ENCODE measurements at regions not wholly inside any gene's neighbourhood (a gene's known extent, or its start where the extent isn't known, plus 50 kb on each side); places are given as distances from the start of the nearest gene placed in this dataset.
"Not testable (repeated sequence)": the region's sequence is repeated elsewhere in the genome, so short reads cannot be mapped to it uniquely, and the experiment has no call there.

DNA sequence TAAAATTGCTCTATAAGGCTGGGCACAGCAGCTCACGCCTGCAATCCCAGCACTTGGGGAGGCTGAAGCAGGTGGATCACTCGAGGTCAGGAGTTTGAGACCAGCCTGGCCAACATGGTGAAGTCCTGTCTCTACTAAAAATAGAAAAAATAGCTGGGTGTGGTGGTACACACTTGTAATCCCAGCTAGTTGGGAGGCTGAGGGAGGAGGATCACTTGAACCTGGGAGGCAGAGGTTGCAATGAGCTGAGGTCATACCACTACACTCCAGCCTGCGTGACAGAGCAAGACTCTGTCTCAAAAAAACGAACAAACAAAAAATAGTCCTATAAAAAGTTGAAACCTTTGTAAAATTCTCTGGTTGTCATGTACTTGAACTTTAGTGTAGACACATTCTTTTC, 93.0 kb upstream of the KIF26B start:
- DNase-seq, result not testable (repeated sequence)

DNA sequence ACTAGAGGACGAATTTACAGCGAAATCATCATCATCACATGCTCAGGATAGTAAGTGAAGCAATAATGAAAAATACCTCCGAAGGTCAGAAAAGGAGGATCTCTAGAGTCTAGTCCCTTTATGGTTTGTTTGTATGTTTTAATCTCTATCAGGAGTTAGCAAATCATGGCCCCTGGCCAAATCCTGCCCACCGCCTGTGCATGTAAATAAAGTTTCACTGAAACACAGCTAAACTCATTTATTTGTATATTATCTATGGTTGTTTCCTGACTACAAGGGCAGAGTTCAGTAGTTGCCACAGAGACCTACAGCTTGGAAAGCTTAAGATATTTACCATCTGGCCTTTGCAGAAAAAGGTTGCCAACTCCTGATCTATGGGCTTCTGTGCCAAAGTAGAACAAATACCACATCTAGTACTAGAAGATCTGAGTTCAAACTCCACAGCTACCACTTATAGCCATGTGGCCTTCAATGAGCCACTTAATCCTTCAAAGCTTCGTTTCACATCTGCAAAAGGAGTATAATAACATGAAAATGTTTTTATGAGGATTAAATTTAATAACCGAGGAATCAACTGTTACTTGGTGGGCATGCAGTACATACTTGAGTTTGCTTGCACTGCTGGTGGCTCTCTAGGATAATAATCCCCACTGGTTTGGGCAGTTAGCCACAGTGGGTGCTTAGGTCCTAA, 94.0 kb upstream of the KIF26B start:
- no peak for DNase-seq

DNA sequence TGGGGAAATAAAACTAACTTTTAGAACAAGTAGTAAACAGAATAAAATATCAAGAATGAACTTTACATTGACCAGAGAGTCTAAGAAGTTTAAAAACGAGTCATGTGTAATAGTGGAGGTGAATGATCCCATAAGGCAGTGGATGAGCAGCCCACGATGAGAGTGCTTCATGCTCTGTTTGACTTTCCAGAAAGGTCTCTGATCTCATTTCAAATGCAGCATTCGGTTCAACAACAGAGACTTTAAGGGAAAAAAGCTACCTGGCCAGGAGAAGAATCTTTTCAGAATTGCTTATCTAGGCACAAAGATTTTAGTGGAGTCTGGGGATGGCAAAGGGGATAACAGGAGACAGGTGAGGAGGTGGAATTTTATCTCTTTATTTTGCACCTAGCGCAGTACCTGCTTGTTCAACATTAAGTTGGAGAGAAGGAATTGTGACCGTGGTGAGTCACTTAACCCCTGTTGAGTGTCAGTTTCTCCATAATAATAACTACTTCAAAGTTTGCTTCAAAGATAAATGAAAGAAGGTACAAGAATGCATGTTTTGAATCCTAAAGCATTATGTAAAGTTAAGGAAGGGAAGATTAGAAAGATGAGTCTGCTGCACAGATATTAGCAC, 94.9 kb upstream of the KIF26B start:
- no peak for DNase-seq

DNA sequence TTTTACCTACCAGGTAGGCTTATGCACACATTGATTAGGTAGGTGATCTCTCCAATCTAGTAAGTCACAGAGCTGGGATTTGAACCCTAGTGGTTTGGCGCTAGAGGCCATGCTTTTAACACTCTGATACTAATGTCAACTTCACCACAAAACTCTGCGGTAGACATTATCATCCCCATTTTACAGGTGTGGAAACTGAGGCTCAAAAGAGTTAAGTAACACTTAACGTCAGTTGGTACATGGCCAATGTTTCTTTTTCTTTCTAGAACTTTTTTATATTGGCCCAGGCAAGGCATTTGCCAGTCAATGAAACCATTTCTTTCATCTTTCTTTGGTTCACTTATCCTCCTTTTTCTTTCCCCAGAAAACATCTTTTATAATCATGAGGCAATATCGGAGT, 95.9 kb upstream of the KIF26B start:
- DNase-seq, result no peak

DNA sequence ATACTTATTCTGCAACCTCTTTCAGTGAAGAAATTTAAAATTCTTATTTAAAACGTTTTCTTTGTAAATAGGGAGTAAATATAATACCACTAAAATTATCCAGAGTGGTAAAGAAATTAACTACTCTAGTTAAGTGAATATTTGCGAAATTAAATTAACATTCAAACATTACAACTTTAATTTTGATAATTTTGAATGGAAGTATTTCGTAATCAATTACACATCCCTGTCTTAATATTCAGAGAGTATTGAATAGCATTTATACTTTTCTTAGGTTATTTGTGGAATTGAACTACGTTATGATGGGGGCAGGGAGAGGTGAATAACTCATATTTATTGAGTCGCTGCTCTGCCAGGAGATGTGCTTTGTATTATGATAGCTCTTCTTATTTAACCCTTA, 96.3 kb upstream of the KIF26B start:
- DNase-seq, result no peak

DNA sequence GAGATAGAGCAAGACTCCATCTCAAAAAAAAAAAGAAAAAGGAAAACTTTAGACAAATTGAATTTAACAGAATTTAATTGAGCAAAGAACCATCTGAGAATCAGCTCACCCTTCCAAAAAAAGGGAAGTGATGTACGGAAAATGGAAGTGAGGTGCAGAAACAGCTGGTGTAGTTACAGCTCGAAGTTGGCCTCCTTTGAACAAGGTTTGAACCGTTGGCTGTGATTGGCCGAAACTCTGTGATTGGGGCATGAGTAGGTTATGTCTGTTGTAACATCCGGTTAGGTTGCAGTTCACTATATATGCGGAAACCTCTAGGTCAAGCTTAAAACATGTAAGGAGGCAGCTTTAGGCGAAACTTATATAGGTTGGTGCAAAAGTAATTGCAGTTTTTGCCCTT, 97.9 kb upstream of the KIF26B start:
- no peak for DNase-seq

DNA sequence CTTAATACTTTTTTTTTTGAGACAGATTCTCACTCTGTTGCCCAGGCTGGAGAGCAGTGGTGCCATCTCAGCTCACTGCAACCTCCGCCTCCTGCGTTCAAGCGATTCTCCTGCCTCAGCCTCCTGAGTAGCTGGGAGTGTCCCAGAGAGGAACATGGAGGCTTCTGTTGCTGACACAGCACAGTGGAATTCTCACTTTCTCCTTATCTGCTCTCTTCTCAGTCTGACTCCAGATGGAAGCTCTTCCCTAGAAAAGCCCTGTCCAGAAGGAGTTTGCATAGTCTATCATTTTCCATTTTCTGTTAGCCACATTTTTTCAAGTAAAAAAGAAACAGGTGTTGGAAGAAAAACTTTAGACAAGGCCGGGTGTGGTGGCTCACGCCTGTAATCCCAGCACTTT, 98.5 kb upstream of the KIF26B start:
- not testable (repeated sequence) for DNase-seq

DNA sequence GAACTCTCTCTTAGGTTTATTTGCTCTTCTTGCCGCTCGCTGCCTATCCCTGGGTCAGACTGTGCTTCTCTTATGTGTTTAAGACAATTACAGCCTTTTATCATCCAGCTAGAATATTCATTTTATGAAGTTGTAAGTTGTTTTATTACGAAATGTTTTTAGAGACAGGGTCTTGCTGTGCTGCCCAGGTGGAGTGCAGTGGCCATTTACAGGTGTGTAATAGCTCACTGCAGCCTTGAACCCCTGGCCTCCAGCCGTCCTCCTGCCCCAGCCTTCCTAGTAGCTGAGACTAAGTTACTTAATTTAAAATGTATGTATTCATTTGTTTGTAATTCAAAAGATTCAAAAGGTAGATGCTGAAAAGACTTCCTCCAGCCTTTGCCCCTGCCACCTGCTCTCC, 99.0 kb upstream of the KIF26B start:
- DNase-seq, result no peak

DNA sequence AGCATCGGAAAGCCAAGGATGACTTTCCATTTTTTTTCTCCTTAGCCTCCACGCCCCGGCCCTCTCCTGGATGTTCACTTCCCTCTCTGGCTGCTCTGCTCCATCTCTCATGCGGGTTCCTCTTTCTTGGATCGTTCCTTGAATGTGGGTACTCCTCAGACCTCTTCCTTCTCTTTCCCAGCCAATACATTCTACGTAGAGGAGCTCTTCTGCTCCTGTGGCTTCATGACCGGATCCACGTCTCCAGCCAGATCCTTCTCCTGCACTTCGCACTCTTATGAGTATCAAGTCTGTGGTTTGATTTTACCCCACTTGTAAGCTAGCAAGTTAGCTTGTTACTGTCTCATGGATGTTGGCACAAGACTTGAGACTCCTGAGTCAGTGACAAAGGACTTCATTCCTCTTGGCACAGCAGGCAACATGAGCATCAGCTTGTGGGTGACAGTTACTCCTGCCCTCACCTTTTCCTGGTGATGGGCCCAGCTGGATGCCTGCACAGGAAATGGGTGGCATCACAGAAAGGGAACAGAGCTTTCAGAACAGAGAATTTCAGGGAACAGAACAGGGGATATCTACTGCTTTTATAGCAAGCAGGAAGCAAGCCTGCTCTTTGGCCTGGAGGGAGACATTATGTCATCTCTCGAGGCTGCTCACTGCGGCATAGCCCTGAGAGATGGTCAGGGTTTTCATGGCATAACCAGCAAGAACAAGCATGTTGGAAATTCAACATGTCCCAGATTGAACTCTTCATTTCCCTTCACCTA, 100.1 kb upstream of the KIF26B start:
- no peak for DNase-seq

DNA sequence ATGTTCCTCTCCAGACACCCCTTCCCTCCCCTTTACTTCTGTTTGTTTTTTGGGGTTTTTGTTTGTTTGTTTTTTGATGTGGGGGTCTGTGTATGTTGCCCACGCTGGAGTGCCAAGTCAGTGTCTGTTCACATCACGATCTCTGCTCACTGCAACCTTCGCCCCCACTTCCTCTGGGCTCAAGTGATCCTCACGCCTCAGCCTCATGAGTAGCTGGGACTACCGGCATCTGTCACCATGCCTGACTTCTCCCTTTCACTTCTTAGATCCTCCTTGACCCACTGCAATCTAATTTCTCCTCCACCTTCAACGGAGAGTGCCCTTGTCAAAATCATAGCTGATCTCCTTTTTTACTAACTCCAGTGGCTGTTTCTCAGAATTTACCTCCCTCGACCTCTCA, 100.7 kb upstream of the KIF26B start:
- DNase-seq, result no peak

DNA sequence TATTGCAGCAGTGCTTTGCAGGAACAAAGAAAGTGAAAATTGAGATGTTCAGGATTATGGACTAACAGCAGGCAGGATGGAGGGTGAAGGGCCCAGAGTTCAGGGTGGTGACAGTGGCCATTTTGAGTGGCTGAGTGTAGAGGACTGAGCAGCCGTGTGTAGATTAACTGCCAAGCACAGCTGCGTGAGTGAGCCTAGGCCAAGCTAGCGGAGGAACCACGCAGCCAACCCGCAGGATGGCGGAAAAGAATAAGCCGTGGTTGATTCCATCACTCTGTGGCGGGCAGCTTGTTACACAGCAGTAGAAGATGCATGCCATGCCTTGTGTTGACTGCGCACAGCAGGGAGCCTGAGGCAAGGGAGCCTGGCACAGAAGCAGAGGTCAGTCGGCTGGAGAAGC, 102.5 kb upstream of the KIF26B start:
- DNase-seq, result no peak

DNA sequence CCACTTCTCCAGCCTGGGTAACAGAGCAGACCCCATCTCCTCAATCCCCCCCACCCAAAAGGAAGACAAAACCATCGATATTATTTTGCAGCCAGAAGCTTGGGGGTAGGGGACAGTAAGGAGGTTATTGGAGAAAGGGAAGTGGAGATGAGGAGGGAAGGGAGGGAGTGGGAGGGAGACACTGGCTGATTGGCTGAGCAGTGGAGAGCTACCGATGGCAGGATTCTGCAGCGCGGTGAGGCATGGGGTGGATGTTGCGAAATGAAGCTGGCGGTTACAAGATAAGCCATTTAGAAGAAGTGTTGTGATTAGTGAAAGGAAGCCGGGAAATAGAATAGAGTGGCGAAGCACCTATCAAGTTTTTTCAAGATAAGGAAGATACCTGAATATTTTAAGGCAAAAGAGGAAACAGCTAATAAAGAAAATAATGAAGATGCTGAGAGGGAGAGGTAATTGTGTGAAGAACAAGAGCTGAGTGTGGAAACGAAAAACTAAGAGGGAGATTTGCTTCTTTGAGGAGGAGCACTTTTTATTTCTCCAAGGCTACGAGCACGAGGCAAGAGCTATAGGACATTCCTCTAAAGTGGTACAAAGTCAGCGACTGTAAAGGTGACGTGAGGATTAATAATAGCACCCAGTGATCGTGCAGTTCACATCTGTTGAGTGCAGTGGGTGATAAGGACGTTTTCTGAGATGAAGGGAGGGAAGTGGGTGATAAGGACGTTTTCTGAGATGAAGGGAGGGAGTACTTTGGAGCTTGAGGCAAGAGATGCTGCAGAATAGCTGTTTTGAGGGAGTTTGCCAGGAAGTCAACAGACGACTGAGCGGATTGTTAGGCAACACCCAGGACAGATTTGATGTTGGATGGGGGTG, 103.2 kb upstream of the KIF26B start:
- DNase-seq, result no peak

DNA sequence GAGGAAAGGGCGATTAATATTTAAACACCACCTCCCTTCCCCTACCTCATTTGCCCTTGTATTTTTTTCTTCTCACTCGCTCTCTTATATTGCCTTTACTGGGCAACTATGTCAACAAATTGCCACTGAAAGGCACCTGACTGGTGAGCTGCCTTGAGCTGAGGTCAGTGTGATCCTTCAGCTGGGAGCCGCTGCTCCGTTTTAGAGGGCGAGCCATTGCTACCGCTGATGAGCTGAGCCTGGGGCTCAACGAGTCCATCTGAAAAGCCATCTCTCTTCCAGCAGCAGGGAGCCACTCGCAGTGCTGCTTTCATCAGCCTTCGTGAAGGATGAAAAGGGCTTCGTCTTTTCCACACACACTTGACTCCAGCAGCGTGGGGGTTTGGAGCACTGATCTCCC, 108.0 kb upstream of the KIF26B start:
- no peak for DNase-seq

DNA sequence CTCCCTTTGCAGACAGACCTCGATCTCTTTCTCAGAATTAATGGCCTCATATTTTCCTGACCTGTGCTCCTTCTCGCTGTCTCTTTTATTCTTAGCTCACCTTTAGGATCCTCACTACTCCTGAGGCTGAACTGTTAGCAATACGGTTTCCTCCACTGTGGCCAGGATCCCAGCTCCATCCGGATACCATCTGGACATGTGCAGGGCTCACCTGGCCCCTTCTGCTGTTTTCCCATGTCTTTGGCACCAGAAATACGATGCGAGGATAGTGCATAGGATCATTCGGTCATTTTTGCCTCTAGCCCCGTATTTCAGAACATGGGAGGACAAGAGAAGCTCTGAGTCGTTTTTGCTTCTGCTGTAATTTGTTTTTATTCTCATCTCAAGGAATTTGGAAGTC, 108.5 kb upstream of the KIF26B start:
- no peak for DNase-seq

DNA sequence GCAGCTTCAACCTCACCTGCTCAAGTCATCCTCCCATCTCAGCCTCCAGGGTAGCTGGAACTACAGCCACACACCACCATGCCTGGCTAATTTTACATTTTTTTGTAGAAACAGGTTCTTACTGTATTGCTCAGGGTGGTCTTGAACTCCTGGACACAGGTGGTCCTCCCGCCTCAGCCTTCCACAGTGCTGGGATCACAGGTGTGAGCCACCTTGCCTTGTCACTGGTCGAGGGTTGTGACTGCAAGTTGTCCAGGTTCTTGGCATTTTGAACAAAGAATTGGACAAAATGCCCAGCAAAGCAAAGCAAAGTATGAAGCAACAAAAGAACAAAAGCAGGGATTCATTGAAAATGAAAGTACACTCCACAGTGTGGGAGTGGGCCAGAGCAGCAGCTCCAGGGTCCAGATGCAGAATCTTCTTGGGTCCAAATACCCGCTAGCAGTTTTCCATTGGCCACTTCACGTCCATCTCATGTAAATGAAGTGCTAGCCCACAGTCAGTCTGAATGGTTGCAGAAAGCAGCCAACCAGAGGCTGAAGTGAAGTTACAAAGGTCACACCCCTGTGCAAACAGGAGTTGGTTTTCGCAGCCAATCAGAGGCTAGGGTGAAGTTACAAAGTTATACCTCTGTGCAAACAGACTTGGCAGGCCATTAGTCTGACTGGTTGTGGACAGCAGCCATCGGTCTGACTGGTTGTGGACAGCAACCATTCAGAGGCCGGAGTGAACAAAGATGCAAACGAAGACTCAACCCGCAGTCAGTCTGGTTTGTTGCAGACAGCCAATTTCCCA, 109.5 kb upstream of the KIF26B start:
- DNase-seq, result no peak

DNA sequence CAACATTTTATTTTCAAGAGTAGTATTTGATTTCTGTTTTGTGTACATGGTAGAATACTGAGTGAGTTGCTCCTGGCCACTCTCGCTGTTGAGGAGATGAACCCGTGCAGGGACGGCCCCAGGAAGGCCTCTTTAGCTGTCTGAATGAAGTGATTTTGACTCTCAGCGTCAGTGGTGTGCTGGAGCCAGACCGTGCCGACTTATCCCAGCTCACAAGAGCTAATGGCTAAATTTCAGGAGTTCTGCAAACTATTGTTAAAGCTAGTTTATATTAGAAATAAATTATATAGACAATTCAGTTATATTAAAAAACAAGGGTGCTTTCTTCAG, 111.2 kb upstream of the KIF26B start:
- DNase-seq, result no peak

DNA sequence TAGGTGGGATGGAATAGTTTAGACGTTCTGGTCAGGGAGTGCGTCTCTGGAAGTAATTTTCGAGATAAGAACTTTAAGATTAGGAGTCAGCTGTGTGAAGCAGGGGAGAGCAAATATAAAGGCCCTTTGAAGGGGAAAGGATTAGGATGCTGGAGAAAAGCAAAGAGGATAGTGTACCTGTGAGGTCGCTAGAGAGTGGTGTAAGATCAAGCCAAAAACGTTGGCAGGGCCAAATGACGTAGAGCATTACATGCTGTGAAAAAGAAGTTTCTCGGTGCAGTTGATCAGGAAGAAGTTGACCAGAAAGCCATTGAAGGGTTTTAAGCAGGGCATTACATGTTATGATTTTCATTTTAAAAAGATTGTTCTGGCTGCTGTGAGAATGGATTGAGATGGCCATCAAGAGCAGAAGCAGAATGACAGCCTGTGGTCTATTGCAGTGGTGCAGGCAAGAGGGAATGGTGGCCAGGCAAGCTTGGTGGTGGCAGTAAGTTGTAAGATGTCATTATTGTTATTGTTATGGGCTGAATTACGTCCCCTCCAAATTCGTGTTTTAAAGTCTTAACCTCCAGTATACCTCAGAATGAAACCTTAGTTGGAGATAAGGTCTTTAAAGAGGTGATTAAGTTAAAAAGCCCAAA, 113.6 kb upstream of the KIF26B start:
- no peak for DNase-seq

DNA sequence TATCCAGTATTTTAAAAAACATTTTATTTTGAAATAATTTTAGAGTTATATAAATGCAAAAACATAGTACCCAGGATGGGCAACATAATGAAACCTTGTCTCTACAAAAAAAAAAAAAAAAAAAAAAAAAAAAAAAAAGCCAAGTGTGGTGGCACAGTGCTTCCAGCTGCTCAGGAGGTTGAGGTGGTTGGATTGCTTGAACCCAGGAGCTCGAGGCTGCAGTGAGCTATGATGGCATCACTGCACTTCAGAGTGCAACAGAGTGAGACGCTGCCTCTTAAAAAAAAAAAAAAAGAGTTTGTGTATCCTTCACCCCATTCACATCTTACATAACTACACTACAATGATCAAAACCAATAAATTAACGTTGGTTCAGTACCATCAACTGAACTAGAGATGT, 115.6 kb upstream of the KIF26B start:
- no peak for DNase-seq

DNA sequence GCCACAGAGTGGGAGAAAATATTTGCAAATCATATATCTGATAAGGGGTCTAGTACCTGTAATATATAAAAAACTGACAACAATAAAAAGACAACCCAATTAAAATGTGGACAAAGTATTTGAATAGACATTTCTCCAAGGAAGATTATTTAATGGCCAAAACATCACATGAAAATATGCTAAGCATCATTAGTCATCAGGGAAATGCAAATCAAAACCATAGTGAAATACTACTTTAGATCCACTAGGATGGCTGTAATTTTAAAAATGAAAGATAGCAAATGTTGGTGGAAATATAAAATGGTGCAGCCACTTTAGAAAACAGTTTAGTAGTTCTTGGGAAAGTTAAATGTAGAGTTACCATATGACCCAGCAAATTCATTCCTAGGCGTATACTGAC, 118.7 kb upstream of the KIF26B start:
- no peak for DNase-seq

DNA sequence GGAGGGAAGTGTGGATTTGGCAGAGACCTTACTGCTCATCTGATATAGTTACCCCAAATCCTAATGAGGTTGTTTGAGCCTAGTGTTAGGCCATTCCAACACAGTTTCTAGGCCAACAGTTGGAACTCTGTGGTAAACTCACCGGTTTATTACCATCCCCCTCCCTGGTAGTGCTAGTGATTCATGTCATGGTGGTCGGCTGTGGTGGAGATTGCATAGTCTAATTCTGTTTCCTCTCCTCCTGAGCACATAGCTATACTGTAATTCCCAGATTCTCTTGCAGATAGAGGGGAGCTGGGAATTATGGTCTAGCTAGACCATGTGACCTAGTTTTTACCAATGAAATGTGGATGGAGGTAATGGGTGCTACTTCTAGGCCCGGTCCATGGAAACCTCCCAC, 123.7 kb upstream of the KIF26B start:
- no peak for DNase-seq

DNA sequence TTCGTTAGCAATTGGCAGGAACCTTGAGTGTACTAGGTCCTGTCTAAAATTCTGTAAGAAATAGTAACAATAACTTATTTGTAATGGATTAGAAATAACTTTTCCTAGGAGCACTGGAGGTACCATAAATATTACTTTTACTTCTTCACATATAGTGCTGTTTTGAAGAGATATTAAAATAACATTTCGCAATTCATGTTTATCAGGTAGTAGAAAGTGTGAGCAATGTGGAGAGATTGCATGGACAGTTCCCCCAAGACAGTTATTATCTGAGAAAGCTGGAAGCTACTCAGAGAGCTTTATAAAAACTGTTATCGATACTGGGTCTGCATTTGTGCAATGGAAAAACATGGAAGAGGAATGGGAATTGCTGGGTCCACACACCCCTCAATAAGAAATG, 128.5 kb upstream of the KIF26B start:
- DNase-seq, result no peak

DNA sequence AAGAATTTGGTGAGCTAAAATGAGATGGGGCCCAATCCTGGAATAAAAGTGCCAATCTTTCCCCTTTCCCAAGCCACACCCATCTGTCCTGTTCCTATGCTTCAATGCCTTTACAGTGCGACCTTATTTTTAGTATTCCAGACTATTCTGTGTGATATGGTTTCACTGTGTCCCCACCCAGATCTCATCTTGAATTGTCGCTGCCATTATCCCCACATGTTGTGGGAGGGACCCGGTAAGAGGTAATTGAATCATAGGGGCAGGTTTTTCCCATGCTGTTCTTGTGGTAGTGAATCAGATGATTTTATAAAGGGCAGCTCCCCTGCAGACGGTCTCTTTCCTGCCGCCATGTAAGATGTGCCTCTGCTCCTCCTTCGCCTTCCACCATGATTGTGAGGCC, 129.3 kb upstream of the KIF26B start:
- no peak for DNase-seq

Data from NCI-H2029 treated with DMSO at 0.1 percent for 48 hours (cell line).